ENCODE measurements at regions not wholly inside any gene's neighbourhood (a gene's known extent, or its start where the extent isn't known, plus 50 kb on each side); places are given as distances from the start of the nearest gene placed in this dataset.

DNA sequence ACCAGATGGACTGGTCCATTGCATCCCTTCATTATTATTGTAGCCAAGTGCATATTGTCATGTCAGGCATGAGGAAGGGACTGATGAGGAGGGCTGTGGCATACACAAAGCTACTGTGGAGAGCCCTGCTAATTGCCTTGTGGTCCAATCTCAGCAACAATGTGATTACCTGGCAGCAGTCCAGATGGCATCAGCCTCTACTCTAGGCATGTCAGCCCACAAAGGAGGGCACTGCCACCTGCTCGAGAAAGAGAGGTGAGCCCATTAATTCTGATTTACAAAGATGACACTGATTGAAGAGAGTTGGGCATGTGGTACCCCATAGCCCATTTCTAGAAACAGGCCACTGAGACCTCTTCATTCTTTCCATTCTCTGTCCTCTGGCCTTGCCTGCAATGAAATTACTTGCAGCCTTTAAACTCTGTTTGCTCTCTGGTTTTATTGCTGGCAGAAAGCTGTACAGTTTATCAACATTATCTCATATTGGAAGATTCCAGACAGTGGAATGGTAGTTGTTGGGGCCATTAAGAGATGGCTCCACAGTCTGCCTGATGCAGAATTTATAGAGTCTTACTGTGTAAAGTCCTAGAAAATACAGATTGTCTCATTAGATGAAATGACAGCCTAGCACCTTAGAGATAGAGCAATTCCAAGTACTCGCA is 307.7 kb downstream of the ARPP21 start:
- DNase-seq (ENCODE audit: low spot score) = no peak

GRCh38 chr3:35950021-35950420 is 310.7 kb downstream of the ARPP21 start:
- no peak for DNase-seq (ENCODE audit: low spot score)

- no peak for DNase-seq (ENCODE audit: low spot score)
Measured at GRCh38 chr3:35954413-35954812, 315.1 kb downstream of the ARPP21 start.

DNA sequence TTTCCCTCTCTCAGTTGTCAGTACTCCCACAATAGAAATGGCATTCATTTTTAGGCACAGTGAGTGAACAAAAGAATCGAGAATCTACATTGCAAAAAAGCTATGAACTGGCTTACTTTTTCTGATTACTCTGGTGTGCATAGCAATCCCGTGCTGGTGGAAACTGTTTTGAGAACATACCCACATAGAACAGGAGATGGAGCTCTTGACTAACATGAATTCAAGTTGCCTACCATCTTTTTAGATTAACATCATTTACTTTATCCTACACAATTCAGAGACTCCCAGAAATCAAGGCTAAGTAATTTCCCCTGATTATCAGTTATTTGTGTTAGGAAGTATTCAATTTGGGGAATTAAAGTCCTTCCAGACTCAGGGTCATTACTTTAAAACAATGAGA is 326.6 kb downstream of the ARPP21 start:
- peak; percentile 62 for DNase-seq (ENCODE audit: low spot score)

DNA sequence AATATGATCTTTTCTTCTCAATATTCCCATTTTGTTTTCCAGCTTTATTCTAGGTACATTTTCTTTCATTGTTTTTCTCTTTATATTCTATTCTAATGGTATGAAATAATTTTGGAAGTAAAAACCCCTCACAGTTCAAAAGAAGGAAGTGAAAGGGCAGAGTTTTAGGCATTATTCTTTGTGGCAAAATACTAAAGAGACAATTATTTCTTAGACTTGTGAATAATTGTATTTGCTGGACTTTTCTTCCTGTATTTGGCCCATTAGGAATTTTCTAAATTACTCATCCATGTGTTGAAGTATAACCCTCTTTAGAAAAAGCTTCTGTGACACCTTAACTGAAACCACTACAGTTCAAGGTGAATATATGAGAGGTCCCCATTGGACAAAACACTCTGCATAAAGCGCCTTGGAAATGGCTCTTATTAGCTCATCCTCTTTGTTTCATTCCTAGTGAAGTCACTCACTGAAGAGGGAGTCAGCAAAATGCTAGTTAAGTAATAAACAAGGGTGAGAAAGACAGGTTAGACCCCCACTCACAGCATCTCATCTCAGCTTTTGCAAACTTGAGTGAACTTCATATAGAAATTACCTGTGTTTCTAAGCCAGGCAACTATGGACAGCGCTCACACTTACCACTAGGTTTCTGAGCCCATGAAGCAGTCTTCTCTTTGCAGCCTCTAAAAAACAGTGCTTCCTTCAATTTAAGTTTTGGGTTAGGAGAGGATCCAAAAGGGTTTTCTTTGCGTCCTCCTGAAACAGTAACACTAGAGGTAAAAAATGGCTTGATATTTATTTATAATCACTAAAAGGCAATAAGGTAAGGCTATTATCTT is 327.5 kb downstream of the ARPP21 start:
- DNase-seq (ENCODE audit: low spot score) = no peak

GRCh38 chr3:35968043-35968622 is 328.8 kb downstream of the ARPP21 start:
- DNase-seq (ENCODE audit: low spot score) = no peak

- DNase-seq (ENCODE audit: low spot score) = no peak
Measured at GRCh38 chr3:35969406-35969805, 330.1 kb downstream of the ARPP21 start.

DNA sequence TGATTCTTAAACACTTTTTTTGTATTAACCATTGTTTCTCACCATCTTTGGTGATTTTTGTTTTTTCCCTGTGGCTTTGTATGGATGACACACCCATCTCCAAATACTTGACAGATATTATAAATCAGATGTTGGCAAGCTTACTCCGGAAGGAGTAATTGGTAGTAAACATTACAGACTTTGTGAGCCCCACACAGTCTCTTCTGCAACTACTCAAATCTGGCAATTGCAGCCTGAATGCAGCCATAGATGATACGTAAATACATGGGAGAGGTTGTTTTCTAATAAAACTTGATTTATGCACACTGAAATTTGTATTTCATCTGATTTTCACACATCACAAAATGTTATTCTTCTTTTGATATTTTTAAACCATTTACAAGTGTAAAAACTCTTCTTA is 331.5 kb downstream of the ARPP21 start:
- no peak for DNase-seq (ENCODE audit: low spot score)

GRCh38 chr3:35971686-35972085 is 332.4 kb downstream of the ARPP21 start:
- DNase-seq (ENCODE audit: low spot score) = no peak

DNA sequence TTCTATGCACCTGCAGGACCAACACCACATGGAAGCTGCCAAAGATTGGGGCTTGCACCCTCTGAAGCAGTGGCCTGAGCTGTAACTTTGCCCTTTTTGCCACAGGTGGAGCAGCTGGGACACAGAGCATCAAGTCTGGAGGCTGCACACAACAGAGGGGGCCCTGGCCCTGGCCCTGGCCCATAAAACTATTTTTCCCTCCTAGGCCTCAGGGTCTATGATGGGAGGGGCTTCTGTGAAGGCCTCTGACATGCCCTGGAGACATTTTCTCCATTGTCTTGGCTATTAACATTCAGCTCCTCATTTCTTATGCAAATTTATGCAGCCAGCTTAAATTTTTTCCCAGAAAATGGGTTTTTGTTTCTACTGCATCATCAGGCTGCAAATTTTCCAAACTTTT is 335.5 kb downstream of the ARPP21 start:
- no peak for DNase-seq (ENCODE audit: low spot score)

DNA sequence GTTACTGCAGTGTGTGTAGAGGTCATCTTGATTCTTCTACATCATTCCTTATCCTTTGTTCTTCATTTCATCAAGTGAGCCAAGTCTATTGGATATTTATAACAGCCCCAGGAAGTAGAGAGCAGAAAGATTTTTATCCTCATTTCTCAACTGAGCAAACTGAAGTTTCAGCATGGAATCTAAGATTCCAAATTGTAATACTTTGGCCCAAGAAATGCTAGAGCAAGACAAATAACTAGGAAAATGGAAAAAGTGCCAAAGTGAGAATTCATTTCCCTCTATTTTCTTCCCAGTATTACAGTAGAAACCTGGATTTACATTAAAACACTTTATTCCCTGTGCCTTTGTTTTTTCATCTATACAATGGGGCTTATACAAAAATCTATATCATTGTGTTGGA is 346.8 kb downstream of the ARPP21 start:
- DNase-seq (ENCODE audit: low spot score) = no peak

- DNase-seq (ENCODE audit: low spot score) = no peak
Measured at GRCh38 chr3:35987386-35987785, 348.1 kb downstream of the ARPP21 start.

DNA sequence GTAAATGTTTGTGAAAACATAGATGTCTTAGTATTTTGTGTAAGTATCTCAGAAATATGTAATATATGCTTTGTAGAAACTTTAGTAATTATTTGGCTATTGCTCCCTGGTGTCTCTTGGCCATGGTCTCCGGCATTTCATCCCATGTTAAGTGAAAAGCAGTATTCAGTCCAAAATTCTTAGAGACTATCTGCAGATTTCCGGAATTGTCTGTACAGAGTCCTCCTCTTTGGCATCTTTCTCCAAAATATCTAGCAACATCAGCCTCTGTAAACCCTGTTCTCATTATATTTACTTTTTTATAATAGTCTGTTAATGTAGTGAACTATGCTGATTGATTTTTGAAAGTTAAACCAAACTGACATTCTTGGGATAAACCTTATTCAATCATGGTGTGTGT is 352.7 kb downstream of the ARPP21 start:
- no peak for DNase-seq (ENCODE audit: low spot score)

- no peak for DNase-seq (ENCODE audit: low spot score)
Measured at GRCh38 chr3:36011791-36012190, 368.5 kb upstream of the STAC start.

DNA sequence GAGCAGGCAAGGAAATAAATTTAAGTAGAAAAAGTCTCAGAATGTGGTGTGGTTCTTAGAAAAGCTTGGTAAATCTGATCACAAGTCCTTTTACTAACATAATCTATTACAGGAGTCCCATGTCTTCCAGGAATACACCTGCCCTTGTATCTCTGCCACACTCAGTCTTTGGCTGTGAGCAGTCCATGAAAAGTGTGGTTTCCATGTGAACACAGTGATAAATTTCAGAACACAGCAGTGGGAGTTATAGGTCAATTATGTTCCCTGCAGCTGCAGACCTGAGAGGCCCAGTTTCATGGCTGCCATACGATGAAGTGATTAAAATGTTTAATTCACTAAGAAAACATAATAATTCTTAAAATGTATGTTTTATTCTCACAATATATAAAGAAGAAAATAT is 366.9 kb upstream of the STAC start:
- DNase-seq (ENCODE audit: low spot score) = no peak

GRCh38 chr3:36025232-36025631 is 355.1 kb upstream of the STAC start:
- DNase-seq (ENCODE audit: low spot score) = no peak

DNA sequence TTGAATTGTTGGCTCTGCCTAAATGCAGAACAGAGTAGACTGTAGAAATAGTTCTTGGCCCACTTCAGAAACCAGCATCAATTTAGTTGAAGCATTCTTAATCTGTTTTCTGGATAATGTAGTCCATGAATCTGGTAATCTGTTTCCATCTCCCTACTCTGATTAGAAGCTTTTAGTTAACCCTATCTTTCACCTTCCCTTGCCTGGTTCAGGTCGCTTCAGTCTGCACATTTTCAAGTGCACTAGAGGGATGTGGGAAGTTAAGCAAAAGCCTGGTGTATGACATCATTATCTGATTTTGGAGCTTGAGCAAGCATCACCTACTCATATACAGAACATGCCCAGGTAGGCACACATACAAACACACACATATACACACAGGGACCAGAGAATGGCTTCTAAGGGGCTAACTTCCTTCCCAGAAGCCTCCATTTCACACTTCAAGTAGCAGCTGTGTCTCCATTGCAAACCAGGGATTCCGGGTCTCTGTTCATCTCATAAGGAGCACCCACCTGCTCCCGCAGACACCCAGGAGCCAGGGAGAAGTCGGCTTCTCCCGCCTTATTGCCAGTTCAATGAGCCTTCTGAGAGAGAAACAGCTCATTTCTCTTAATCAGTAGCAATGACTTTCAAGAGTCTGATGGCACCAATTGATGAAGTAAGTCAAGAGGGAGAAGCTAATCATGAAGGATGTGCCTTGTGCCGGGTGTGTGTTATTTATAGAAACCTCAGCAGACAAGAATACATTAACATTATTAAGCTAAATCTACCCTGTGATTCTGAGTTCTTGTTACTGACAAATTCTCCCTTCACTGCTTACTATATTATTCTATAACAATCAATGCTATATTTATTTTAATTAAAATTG is 347.9 kb upstream of the STAC start:
- no peak for DNase-seq (ENCODE audit: low spot score)

DNA sequence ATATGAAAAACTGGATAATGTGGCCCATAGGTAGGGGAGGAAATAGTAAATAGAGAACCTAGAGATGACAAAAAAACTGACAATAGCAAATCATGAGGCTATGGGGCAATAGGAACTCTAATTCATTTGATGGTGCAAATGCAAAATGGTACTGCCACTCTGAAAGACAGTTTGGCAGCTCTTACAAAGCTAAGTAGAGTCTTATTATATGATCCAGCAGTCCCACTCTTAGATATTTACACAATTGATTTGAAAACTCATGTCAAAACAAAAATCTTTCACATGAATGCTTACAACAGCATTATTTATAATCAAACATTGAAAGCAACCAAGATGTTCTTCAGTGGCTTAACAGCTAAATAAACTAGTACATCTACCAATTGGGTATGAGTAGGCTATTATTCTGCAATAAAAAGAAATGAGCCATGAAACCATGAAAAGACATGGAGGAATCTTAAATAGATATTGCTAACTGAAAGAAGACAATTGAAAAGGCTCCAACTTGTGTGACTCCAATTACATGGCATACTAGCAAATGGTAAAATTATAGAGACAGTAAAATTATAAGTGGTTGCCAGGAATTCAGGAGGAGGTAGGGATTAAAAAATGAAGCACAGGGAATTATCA is 321.8 kb upstream of the STAC start:
- no peak for DNase-seq (ENCODE audit: low spot score)

DNA sequence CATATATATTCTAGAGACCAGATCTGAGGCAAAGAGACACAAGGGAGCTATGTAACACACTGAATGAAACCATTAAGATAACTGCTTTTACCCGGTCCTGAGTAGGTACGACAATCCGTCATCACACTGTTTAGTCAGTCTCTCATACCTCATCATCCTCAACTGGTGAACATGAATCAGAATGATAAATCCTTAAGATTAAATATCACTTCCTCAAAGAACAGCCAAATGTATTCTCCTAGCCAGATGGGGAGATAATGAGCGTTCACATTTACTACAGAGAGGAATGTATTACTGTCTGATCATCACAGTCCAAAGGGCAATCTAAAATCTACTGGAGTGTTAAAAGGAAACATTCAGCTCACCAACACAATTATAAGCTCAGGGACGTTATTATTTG is 319.4 kb upstream of the STAC start:
- DNase-seq (ENCODE audit: low spot score) = no peak

DNA sequence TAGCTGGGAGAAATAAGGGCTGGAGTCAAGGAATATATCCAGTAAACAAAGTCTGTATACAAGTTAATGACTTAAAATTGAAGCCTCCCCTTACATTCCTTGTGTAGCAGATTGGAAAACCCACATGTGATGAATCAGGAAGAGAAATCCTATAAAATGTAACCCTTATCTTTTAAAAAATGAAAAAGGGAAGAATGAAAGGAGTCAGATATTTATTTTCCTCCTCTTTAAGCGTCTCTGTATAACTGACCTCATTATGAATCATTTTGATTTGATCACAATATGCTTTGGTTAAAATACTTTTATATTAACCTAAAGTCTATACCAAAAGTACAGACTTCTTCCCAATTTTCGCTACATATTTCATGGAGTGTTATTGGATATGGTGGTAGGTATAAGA is 316.3 kb upstream of the STAC start:
- DNase-seq (ENCODE audit: low spot score) = no peak

DNA sequence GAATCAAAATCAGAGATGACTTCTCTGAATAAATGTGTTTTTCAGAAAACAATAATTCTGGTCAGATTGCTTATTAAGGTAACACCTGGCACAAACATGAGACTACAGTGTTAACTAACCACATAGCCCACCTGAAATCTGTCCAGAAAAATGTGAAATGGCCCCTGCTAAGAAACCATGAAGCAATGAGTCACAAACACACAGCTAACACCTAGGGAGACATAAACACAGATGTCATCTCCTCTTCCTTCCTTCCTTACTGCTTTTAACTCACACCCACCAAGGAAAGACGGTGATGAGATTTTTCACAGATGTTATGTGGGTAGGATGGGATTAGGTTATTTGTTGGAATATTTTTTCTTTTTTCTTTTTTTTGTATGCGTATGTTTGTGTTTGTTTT is 315.0 kb upstream of the STAC start:
- DNase-seq (ENCODE audit: low spot score) = no peak

DNA sequence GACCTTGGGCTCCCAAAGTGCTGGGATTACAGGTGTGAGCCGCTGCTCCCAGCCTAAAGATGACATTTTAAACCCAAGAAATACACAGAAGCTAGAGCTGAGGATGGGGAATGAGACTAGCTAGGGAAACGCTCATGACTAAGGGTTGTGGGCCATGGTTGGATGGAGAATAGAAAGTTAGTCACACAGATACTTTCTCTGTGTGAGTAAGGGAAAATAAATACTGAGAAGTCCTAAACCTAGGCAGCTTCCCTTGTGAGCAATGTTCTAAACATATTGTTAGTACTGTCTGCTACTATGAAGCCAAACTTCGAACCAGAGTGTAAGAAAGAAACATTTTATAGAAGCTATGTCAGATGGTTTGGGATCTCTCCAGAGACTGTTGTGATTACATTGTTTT is 304.8 kb upstream of the STAC start:
- no peak for DNase-seq (ENCODE audit: low spot score)
